Neural crest cell (in vitro differentiated cells): ENCODE measurements at regions not wholly inside any gene's neighbourhood (a gene's known extent, or its start where the extent isn't known, plus 50 kb on each side); places are given as distances from the start of the nearest gene placed in this dataset.

ENCODE experiments used
- DNase-seq: peaks from one replicate; pipeline ENCODE4 v3.0.0; 2021; ENCODE audit warnings: low read depth, mixed read lengths, low spot score
- H3K27ac Mint-ChIP-seq: one replicate; pipeline ENCODE4 v1.8.0; 2021; ENCODE audit warnings: mild to moderate bottlenecking, mixed read lengths; ENCODE audit not compliant: unreplicated experiment
- H3K27me3 Mint-ChIP-seq: 2 replicates; pipeline ENCODE4 v1.8.0; 2021; ENCODE audit warnings: low read depth, mild to moderate bottlenecking, mixed read lengths
- H3K36me3 Mint-ChIP-seq: 2 replicates; pipeline ENCODE4 v1.8.0; 2021; ENCODE audit warnings: low read depth, mild to moderate bottlenecking, mixed read lengths
- H3K4me1 Mint-ChIP-seq: 2 replicates; pipeline ENCODE4 v1.8.0; 2021; ENCODE audit warnings: mixed read lengths
- H3K4me3 Mint-ChIP-seq: one replicate; pipeline ENCODE4 v1.8.0; 2021; ENCODE audit warnings: mild to moderate bottlenecking, mixed read lengths
- H3K9me3 Mint-ChIP-seq: 2 replicates; pipeline ENCODE4 v1.8.0; 2021; ENCODE audit warnings: mixed read lengths
- CTCF ChIP-seq: fragments of 200-600 bp; sonication (generic); conservative IDR thresholded peaks from 2 replicates; pipeline ENCODE4 v1.5.0; 2021; ENCODE audit warnings: antibody characterized with exemption, mild to moderate bottlenecking

DNA sequence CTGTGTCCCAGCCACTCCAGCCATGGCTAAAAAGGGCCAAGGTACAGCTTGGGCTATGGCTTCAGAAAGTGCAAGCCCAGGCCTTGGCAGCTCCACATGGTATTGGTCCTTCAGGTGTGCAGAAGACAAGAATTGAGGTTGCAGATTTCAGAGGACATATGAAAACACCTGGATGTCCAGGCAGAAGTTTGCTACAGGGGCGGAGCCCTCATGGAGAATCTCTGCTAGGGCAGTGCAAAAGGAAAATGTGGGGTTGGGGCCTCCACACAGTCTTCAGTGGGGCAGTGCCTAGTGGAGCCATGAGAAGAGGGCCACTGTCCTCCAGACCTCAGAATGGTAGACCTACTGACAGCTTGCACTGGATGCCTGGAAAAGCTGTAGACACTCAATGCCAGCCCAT lies 1074.1 kb downstream of the JRKL start:
- H3K9me3 Mint-ChIP-seq: peaks cover 11% of the 10 kb centered on the region
- no peak for DNase-seq
- peaks cover 3% of the 10 kb centered on the region for H3K36me3 Mint-ChIP-seq
- H3K27ac Mint-ChIP-seq: no peak overlapping the region
- no peaks in the 10 kb centered on the region for H3K27me3 Mint-ChIP-seq
- H3K4me3 Mint-ChIP-seq: no peak overlapping the region
- TF ChIP-seq CTCF: no peak
- no peaks in the 10 kb centered on the region for H3K4me1 Mint-ChIP-seq

- H3K27me3 Mint-ChIP-seq: no peaks in the 10 kb centered on the region
- no peak overlapping the region for H3K27ac Mint-ChIP-seq
- DNase-seq: no peak
- H3K4me1 Mint-ChIP-seq: no peaks in the 10 kb centered on the region
- no peak for TF ChIP-seq CTCF
- H3K9me3 Mint-ChIP-seq: peaks cover 23% of the 10 kb centered on the region
- H3K36me3 Mint-ChIP-seq: no peaks in the 10 kb centered on the region
- H3K4me3 Mint-ChIP-seq: no peak overlapping the region
Measured at GRCh38 chr11:97471480-97471879, 1081.7 kb downstream of the JRKL start.

GRCh38 chr11:97487387-97487786 lies 1097.6 kb downstream of the JRKL start:
- no peak for TF ChIP-seq CTCF
- peaks cover 8% of the 10 kb centered on the region for H3K9me3 Mint-ChIP-seq
- no peak for DNase-seq
- H3K27me3 Mint-ChIP-seq: no peaks in the 10 kb centered on the region
- no peak overlapping the region for H3K4me3 Mint-ChIP-seq
- H3K4me1 Mint-ChIP-seq: no peaks in the 10 kb centered on the region
- no peaks in the 10 kb centered on the region for H3K36me3 Mint-ChIP-seq
- H3K27ac Mint-ChIP-seq: no peak overlapping the region

DNA sequence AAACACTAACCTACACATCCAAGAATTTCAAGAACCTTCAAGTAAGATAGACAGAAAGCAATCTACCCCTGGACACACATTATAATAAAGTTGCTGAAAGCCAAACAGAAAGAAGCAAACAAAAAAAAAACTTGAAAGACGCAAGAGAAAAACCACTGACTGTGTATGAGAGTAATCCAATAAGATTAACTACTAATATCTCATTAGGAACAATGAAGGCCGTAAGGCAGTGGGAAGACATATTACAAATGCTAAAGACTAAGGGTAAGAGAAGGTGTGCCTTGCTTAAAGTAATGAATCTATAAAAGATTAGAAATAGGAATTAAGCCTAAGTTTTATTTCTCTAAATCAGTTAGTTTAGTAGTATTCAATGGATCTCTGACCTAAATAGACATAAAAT lies 1109.1 kb downstream of the JRKL start:
- H3K4me1 Mint-ChIP-seq: peaks cover 2% of the 10 kb centered on the region

GRCh38 chr11:97502201-97502600 lies 1112.4 kb downstream of the JRKL start:
- H3K9me3 Mint-ChIP-seq: peaks cover 11% of the 10 kb centered on the region
- no peak overlapping the region for H3K4me3 Mint-ChIP-seq
- no peaks in the 10 kb centered on the region for H3K4me1 Mint-ChIP-seq
- H3K36me3 Mint-ChIP-seq: peaks cover 2% of the 10 kb centered on the region
- H3K27ac Mint-ChIP-seq: no peak overlapping the region
- no peak for DNase-seq
- H3K27me3 Mint-ChIP-seq: no peaks in the 10 kb centered on the region
- TF ChIP-seq CTCF: no peak

More for the DNA sequence above, 1109.1 kb downstream of the JRKL start:
- Mint-ChIP-seq H3K4me3 (no peak overlapping the region), H3K27ac (no peak overlapping the region), H3K36me3 (peaks cover 2% of the 10 kb centered on the region), H3K9me3 (peaks cover 11% of the 10 kb centered on the region), H3K27me3 (no peaks in the 10 kb centered on the region)
- DNase-seq: no peak
- no peak for TF ChIP-seq CTCF
